ENCODE measurements at regions not wholly inside any gene's neighbourhood (a gene's known extent, or its start where the extent isn't known, plus 50 kb on each side); places are given as distances from the start of the nearest gene placed in this dataset.
"Not testable (repeated sequence)": the region's sequence is repeated elsewhere in the genome, so short reads cannot be mapped to it uniquely, and the experiment has no call there.

GRCh38 chr20:26208296-26209091, 511.8 kb upstream of the ZNF337 start:
- H3K9ac ChIP-seq, result no peak overlapping the region
- H3K36me3 ChIP-seq, result no peaks in the 10 kb centered on the region
- H3K27me3 Mint-ChIP-seq (ENCODE audit: insufficient read depth, low read depth), result peaks cover 22% of the 10 kb centered on the region
- H3K4me1 Mint-ChIP-seq, result no peaks in the 10 kb centered on the region
- H3F3A ChIP-seq (ENCODE audit: low read depth), result no peaks in the 10 kb centered on the region
- peaks cover 4% of the 10 kb centered on the region for H4K20me1 ChIP-seq (ENCODE audit: low read depth)
- no peaks in the 10 kb centered on the region for H3K36me3 Mint-ChIP-seq
- no peaks in the 10 kb centered on the region for H3K9me3 ChIP-seq (ENCODE audit: low read depth)
- TF ChIP-seq EZH2phosphoT487 (IDR thresholded peaks at IDR 0.05) (peak; percentile 95), EZH2 (IDR thresholded peaks at IDR 0.05) (peak; percentile 93)
- TF ChIP-seq, protein P1, sequence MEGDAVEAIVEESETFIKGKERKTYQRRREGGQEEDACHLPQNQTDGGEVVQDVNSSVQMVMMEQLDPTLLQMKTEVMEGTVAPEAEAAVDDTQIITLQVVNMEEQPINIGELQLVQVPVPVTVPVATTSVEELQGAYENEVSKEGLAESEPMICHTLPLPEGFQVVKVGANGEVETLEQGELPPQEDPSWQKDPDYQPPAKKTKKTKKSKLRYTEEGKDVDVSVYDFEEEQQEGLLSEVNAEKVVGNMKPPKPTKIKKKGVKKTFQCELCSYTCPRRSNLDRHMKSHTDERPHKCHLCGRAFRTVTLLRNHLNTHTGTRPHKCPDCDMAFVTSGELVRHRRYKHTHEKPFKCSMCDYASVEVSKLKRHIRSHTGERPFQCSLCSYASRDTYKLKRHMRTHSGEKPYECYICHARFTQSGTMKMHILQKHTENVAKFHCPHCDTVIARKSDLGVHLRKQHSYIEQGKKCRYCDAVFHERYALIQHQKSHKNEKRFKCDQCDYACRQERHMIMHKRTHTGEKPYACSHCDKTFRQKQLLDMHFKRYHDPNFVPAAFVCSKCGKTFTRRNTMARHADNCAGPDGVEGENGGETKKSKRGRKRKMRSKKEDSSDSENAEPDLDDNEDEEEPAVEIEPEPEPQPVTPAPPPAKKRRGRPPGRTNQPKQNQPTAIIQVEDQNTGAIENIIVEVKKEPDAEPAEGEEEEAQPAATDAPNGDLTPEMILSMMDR (IDR thresholded peaks at IDR 0.05), result no peak
- peak overlapping the region; percentile 79 for H3K4me2 ChIP-seq
- peaks cover 4% of the 10 kb centered on the region for H3K4me1 ChIP-seq
- H3K4me3 Mint-ChIP-seq, result peak overlapping the region; percentile 30
- H3K9me3 Mint-ChIP-seq, result peaks cover 7% of the 10 kb centered on the region
- peak; percentile 81 for DNase-seq (ENCODE audit: low spot score)
- H3K27ac ChIP-seq, result no peak overlapping the region
- no peaks in the 10 kb centered on the region for H3K79me2 ChIP-seq (ENCODE audit: low read depth)
- H2AFZ ChIP-seq (replicated peaks), result peak overlapping the region; percentile 99
- peaks cover 73% of the 10 kb centered on the region for H3K27me3 ChIP-seq
- H3K27ac Mint-ChIP-seq, result no peak overlapping the region
- peak overlapping the region; percentile 46 for H3K4me3 ChIP-seq

GRCh38 chr20:26207967-26208295, 511.3 kb upstream of the ZNF337 start:
- H2AFZ ChIP-seq (replicated peaks), result peak overlapping the region; percentile 99
- H3K27me3 Mint-ChIP-seq (ENCODE audit: insufficient read depth, low read depth), result peaks cover 22% of the 10 kb centered on the region
- H3K4me3 ChIP-seq, result peak overlapping the region; percentile 46
- H3K36me3 Mint-ChIP-seq; H3K27ac Mint-ChIP-seq; H3K9me3 Mint-ChIP-seq; H4K20me1 ChIP-seq (ENCODE audit: low read depth); H3K79me2 ChIP-seq (ENCODE audit: low read depth); H3K4me1 ChIP-seq; H3K27ac ChIP-seq; H3K9me3 ChIP-seq (ENCODE audit: low read depth); H3K4me1 Mint-ChIP-seq; H3F3A ChIP-seq (ENCODE audit: low read depth); H3K9ac ChIP-seq; H3K36me3 ChIP-seq: not testable (repeated sequence)
- peak overlapping the region; percentile 81 for H3K4me3 Mint-ChIP-seq
- TF ChIP-seq EZH2 (IDR thresholded peaks at IDR 0.05), result peak; percentile 80
- H3K4me2 ChIP-seq, result peak overlapping the region; percentile 79
- DNase-seq (ENCODE audit: low spot score), result peak; percentile 50
- peaks cover 72% of the 10 kb centered on the region for H3K27me3 ChIP-seq

- Histone ChIP-seq H3K27me3 (peaks cover 68% of the 10 kb centered on the region), H3K79me2 (ENCODE audit: low read depth) (no peaks in the 10 kb centered on the region), H4K20me1 (ENCODE audit: low read depth) (peaks cover 4% of the 10 kb centered on the region), H3K4me3 (peak overlapping the region; percentile 46), H3K4me2 (peak overlapping the region; percentile 79), H3F3A (ENCODE audit: low read depth) (no peaks in the 10 kb centered on the region), H3K9me3 (ENCODE audit: low read depth) (no peaks in the 10 kb centered on the region), H3K27ac (no peak overlapping the region), H3K36me3 (no peaks in the 10 kb centered on the region), H2AFZ (replicated peaks) (peak overlapping the region; percentile 99), H3K9ac (no peak overlapping the region), H3K4me1 (peaks cover 4% of the 10 kb centered on the region)
- no peak for TF ChIP-seq EZH2phosphoT487 (IDR thresholded peaks at IDR 0.05)
- TF ChIP-seq, protein P1 (IDR thresholded peaks at IDR 0.05), result no peak
- no peak for TF ChIP-seq EZH2 (IDR thresholded peaks at IDR 0.05)
- Mint-ChIP-seq H3K4me1 (no peaks in the 10 kb centered on the region), H3K27ac (no peak overlapping the region), H3K4me3 (peak overlapping the region; percentile 81), H3K36me3 (no peaks in the 10 kb centered on the region), H3K9me3 (peaks cover 13% of the 10 kb centered on the region), H3K27me3 (ENCODE audit: insufficient read depth, low read depth) (peaks cover 22% of the 10 kb centered on the region)
- DNase-seq (ENCODE audit: low spot score), result no peak
Measured at GRCh38 chr20:26207237-26207966, 510.7 kb upstream of the ZNF337 start.

DNA sequence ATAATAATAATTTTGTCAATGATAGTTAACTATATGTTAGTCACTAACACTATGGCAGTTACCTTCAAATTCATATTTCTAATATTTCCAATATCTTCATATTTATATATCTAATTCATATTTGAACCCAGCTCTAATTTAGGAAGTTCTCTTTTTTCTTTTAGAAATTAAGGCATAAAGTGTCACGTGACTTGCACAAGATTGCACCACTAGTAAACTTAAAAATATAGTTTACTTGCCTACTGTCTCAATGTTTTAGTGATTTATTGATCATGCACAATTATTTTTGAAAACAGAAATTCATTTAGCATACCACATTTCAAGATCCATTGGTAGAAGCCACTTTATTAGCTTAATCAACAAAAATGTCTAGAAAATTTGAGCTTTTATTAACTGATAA, 508.7 kb upstream of the ZNF337 start:
- H4K20me1 ChIP-seq (ENCODE audit: low read depth), result peaks cover 4% of the 10 kb centered on the region
- H2AFZ ChIP-seq (replicated peaks), result no peak overlapping the region
- no peaks in the 10 kb centered on the region for H3K4me1 Mint-ChIP-seq
- H3K36me3 Mint-ChIP-seq, result no peaks in the 10 kb centered on the region
- no peaks in the 10 kb centered on the region for H3K36me3 ChIP-seq
- H3K9me3 Mint-ChIP-seq, result peaks cover 25% of the 10 kb centered on the region
- peaks cover 16% of the 10 kb centered on the region for H3K27me3 Mint-ChIP-seq (ENCODE audit: insufficient read depth, low read depth)
- H3K9me3 ChIP-seq (ENCODE audit: low read depth), result peaks cover 7% of the 10 kb centered on the region
- no peak overlapping the region for H3K4me3 ChIP-seq
- H3K4me1 ChIP-seq, result peaks cover 4% of the 10 kb centered on the region
- H3K9ac ChIP-seq, result no peak overlapping the region
- H3K4me3 Mint-ChIP-seq, result no peak overlapping the region
- no peak overlapping the region for H3K27ac Mint-ChIP-seq
- DNase-seq (ENCODE audit: low spot score), result no peak
- H3K27me3 ChIP-seq, result peaks cover 47% of the 10 kb centered on the region
- H3K27ac ChIP-seq, result no peak overlapping the region
- H3F3A ChIP-seq (ENCODE audit: low read depth), result no peaks in the 10 kb centered on the region
- TF ChIP-seq EZH2phosphoT487 (IDR thresholded peaks at IDR 0.05) (no peak), EZH2 (IDR thresholded peaks at IDR 0.05) (no peak)
- TF ChIP-seq, protein P1 (IDR thresholded peaks at IDR 0.05), result no peak
- no peaks in the 10 kb centered on the region for H3K79me2 ChIP-seq (ENCODE audit: low read depth)
- H3K4me2 ChIP-seq, result no peak overlapping the region

DNA sequence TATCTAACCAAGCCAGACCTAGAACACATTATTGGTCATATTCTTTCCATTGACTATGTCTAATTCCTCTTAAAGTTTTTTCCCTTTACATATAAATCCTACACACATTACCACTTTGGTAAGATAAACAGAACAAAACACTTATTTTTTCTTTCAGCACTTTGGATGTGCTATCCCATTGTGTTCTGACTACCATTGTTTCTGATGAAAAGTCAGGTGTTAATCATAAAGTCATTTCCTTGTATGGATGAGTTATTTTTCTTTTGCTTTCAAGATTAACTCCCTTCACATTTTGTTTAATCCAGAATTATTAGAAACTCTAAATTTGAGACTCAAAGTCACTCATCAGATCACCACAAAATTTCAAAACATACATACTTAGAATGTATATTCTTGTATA, 504.4 kb upstream of the ZNF337 start:
- H3F3A ChIP-seq (ENCODE audit: low read depth); H3K27me3 Mint-ChIP-seq (ENCODE audit: insufficient read depth, low read depth); H3K4me1 Mint-ChIP-seq; H3K9ac ChIP-seq; H3K9me3 ChIP-seq (ENCODE audit: low read depth); H4K20me1 ChIP-seq (ENCODE audit: low read depth); H3K4me3 Mint-ChIP-seq; DNase-seq (ENCODE audit: low spot score); H3K27ac Mint-ChIP-seq; H3K4me1 ChIP-seq; H3K4me3 ChIP-seq; H3K36me3 Mint-ChIP-seq; H3K4me2 ChIP-seq; H3K27ac ChIP-seq; H3K36me3 ChIP-seq; H2AFZ ChIP-seq (replicated peaks); H3K79me2 ChIP-seq (ENCODE audit: low read depth); H3K27me3 ChIP-seq: not testable (repeated sequence)
- H3K9me3 Mint-ChIP-seq, result peaks cover 20% of the 10 kb centered on the region
